WTC11 (cell line): ENCODE measurements at regions not wholly inside any gene's neighbourhood (a gene's known extent, or its start where the extent isn't known, plus 50 kb on each side); places are given as distances from the start of the nearest gene placed in this dataset.

Experiments used
- ATAC-seq: fragments of 200-7000 bp; cut with Tn5 transposase; 2 replicates; pipeline ENCODE4 v1.10.0; 2021; ENCODE audit warnings: mild to moderate bottlenecking, moderate library complexity
- CTCF ChIA-PET: fragments of 300-600 bp; sonication (Branson Sonifier 250); formaldehyde crosslinking; loops from one replicate; lab custom pipeline; 2021; ENCODE audit warnings: antibody characterized with exemption; lab: Charles Lee
- POLR2A ChIA-PET: fragments of 350-600 bp; sonication (Branson Sonifier 250); formaldehyde crosslinking; loops from one replicate; lab custom pipeline; 2021; ENCODE audit warnings: antibody characterized with exemption; lab: Charles Lee
- DNase-seq: peaks from one replicate; pipeline ENCODE4 v3.0.0; 2021; ENCODE audit warnings: low spot score
- H3K27ac Mint-ChIP-seq: 2 replicates; pipeline ENCODE4 v1.8.0; 2021; ENCODE audit warnings: mixed read lengths
- H3K27me3 Mint-ChIP-seq: 2 replicates; pipeline ENCODE4 v1.8.0; 2021; ENCODE audit warnings: low read depth, mild to moderate bottlenecking, moderate library complexity, mixed read lengths
- H3K36me3 Mint-ChIP-seq: 2 replicates; pipeline ENCODE4 v1.8.0; 2021; ENCODE audit warnings: mixed read lengths
- H3K4me1 Mint-ChIP-seq: 2 replicates; pipeline ENCODE4 v1.8.0; 2022; ENCODE audit warnings: mixed read lengths
- H3K4me3 Mint-ChIP-seq: 2 replicates; pipeline ENCODE4 v1.8.0; 2021; ENCODE audit warnings: mild to moderate bottlenecking, moderate library complexity, mixed read lengths
- H3K9me3 Mint-ChIP-seq: 2 replicates; pipeline ENCODE4 v1.8.0; 2021; ENCODE audit warnings: mixed read lengths
- ESRRA ChIP-seq: sonication (generic); formaldehyde crosslinking; IDR thresholded peaks from 2 replicates; pipeline ENCODE4 v1.8.1; 2022; ENCODE audit warnings: mild to moderate bottlenecking, missing genetic modification reagents, borderline replicate concordance
- GRHL2 ChIP-seq: fragments of 250-450 bp; sonication (Bioruptor Pico); IDR thresholded peaks from 2 replicates; pipeline ENCODE4 v1.8.0; 2022; ENCODE audit warnings: mild to moderate bottlenecking, moderate library complexity; ENCODE audit not compliant: insufficient replicate concordance, severe bottlenecking
- IRF2 ChIP-seq: sonication (generic); formaldehyde crosslinking; IDR thresholded peaks from 2 replicates; pipeline ENCODE4 v1.8.0; 2022; ENCODE audit warnings: low read depth, missing genetic modification reagents, borderline replicate concordance
- JAZF1 ChIP-seq: fragments of 250-450 bp; sonication (Bioruptor Pico); IDR thresholded peaks from 2 replicates; pipeline ENCODE4 v1.9.0; 2021; ENCODE audit warnings: moderate library complexity, mild to moderate bottlenecking, inconsistent platforms
- KAT7 ChIP-seq: sonication (generic); formaldehyde crosslinking; IDR thresholded peaks from 2 replicates; pipeline ENCODE4 v1.8.1; 2023; ENCODE audit warnings: missing genetic modification reagents, mild to moderate bottlenecking, borderline replicate concordance
- MAX ChIP-seq: sonication (generic); formaldehyde crosslinking; IDR thresholded peaks from 2 replicates; pipeline ENCODE4 v1.8.0; 2022; ENCODE audit warnings: mild to moderate bottlenecking, missing genetic modification reagents
- NFE2L1 ChIP-seq: sonication (generic); formaldehyde crosslinking; IDR thresholded peaks from 2 replicates; pipeline ENCODE4 v1.8.1; 2023; ENCODE audit warnings: missing genetic modification reagents
- OVOL2 ChIP-seq: fragments of 250-450 bp; sonication (Bioruptor Pico); IDR thresholded peaks from 2 replicates; pipeline ENCODE4 v1.9.0; 2021; ENCODE audit warnings: mild to moderate bottlenecking, borderline replicate concordance
- SMAD4 ChIP-seq: sonication (generic); formaldehyde crosslinking; IDR thresholded peaks from 2 replicates; pipeline ENCODE4 v1.8.0; 2022; ENCODE audit warnings: mild to moderate bottlenecking, missing genetic modification reagents
- ZBTB21 ChIP-seq: sonication (generic); formaldehyde crosslinking; IDR thresholded peaks from 2 replicates; pipeline ENCODE4 v1.8.1; 2023; ENCODE audit warnings: mild to moderate bottlenecking, missing genetic modification reagents, borderline replicate concordance
- ZNF396 ChIP-seq: fragments of 250-450 bp; sonication (Bioruptor Pico); IDR thresholded peaks from 2 replicates; pipeline ENCODE4 v1.8.0; 2021; ENCODE audit warnings: mild to moderate bottlenecking, moderate library complexity, borderline replicate concordance
- ZNF671 ChIP-seq: fragments of 250-450 bp; sonication (Bioruptor Pico); IDR thresholded peaks from 2 replicates; pipeline ENCODE4 v1.8.0; 2021; ENCODE audit warnings: mild to moderate bottlenecking
- TF ChIP-seq, protein P1 (sequence below): sonication (generic); formaldehyde crosslinking; conservative IDR thresholded peaks from 2 replicates; pipeline ENCODE4 v1.8.1; 2022; ENCODE audit warnings: mild to moderate bottlenecking, missing genetic modification reagents
- TF ChIP-seq, protein P2 (sequence below): sonication (generic); formaldehyde crosslinking; IDR thresholded peaks from 2 replicates; pipeline ENCODE4 v1.8.0; 2022; ENCODE audit warnings: mild to moderate bottlenecking, missing genetic modification reagents
- TF ChIP-seq, protein P3 (sequence below): sonication (generic); formaldehyde crosslinking; IDR thresholded peaks from 2 replicates; pipeline ENCODE4 v1.8.1; 2023; ENCODE audit warnings: mild to moderate bottlenecking, missing genetic modification reagents
- TF ChIP-seq, protein P4 (sequence below): sonication (generic); formaldehyde crosslinking; IDR thresholded peaks from 2 replicates; pipeline ENCODE4 v1.8.1; 2023; ENCODE audit warnings: mild to moderate bottlenecking, missing genetic modification reagents, borderline replicate concordance
- TF ChIP-seq, protein P5 (sequence below): sonication (generic); formaldehyde crosslinking; IDR thresholded peaks from 2 replicates; pipeline ENCODE4 v1.8.1; 2023; ENCODE audit warnings: mild to moderate bottlenecking, missing genetic modification reagents, moderate library complexity
- TF ChIP-seq, protein P6 (sequence below): fragments of 250-450 bp; sonication (Bioruptor Pico); IDR thresholded peaks from 2 replicates; pipeline ENCODE4 v1.9.0; 2021; ENCODE audit warnings: mild to moderate bottlenecking
- TF ChIP-seq, protein P7 (sequence below): sonication (generic); formaldehyde crosslinking; IDR thresholded peaks from 2 replicates; pipeline ENCODE4 v1.8.1; 2022; ENCODE audit warnings: low read depth, mild to moderate bottlenecking, moderate library complexity, missing genetic modification reagents, borderline replicate concordance
- TF ChIP-seq, protein P8 (sequence below): sonication (generic); formaldehyde crosslinking; IDR thresholded peaks from 2 replicates; pipeline ENCODE4 v1.8.1; 2022; ENCODE audit warnings: low read depth, missing genetic modification reagents, borderline replicate concordance

DNA sequence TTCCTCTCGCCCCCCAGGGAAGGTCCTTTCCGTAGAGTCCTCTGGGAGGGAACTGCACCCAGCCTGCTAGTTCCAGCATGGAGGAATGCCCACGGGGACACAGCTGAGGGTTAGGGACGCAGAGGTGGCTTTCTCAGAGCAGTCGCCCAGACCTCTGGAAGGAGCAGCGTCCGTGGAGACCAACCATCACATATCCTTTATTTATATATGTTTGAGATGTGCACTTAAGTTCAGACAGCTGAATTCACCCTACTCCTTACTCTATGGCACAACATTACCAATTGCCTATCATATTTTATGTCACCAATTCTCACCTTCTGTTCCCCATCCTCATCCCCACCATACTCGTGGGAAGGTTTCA is 305.6 kb upstream of the DIO3 start (continued):
- TF ChIP-seq, protein P1, sequence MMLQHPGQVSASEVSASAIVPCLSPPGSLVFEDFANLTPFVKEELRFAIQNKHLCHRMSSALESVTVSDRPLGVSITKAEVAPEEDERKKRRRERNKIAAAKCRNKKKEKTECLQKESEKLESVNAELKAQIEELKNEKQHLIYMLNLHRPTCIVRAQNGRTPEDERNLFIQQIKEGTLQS (CRISPR knock-in tag) = no peak
- TF ChIP-seq KAT7 (no peak), MAX (no peak)

- Mint-ChIP-seq H3K27me3 (no peaks in the 10 kb centered on the region; the same call in 1 of the 2 replicates), H3K9me3 (no peaks in the 10 kb centered on the region), H3K36me3 (no peaks in the 10 kb centered on the region), H3K4me1 (no peaks in the 10 kb centered on the region), H3K4me3 (no peak overlapping the region), H3K27ac (no peak overlapping the region)
- POLR2A ChIA-PET = no interaction called here
- CTCF ChIA-PET = no interaction called here
- TF ChIP-seq ESRRA (CRISPR knock-in tag) (no peak), GRHL2 (CRISPR knock-in tag) (no peak), ZBTB21 (CRISPR knock-in tag) (no peak), ZNF671 (CRISPR knock-in tag) (no peak), IRF2 (CRISPR knock-in tag) (no peak), OVOL2 (CRISPR knock-in tag) (no peak), ZNF396 (CRISPR knock-in tag) (no peak), SMAD4 (CRISPR knock-in tag) (no peak), JAZF1 (CRISPR knock-in tag) (no peak), NFE2L1 (no peak), MAX (no peak)
- TF ChIP-seq, protein P2, sequence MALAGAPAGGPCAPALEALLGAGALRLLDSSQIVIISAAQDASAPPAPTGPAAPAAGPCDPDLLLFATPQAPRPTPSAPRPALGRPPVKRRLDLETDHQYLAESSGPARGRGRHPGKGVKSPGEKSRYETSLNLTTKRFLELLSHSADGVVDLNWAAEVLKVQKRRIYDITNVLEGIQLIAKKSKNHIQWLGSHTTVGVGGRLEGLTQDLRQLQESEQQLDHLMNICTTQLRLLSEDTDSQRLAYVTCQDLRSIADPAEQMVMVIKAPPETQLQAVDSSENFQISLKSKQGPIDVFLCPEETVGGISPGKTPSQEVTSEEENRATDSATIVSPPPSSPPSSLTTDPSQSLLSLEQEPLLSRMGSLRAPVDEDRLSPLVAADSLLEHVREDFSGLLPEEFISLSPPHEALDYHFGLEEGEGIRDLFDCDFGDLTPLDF (CRISPR knock-in tag) = no peak
- TF ChIP-seq, protein P3, sequence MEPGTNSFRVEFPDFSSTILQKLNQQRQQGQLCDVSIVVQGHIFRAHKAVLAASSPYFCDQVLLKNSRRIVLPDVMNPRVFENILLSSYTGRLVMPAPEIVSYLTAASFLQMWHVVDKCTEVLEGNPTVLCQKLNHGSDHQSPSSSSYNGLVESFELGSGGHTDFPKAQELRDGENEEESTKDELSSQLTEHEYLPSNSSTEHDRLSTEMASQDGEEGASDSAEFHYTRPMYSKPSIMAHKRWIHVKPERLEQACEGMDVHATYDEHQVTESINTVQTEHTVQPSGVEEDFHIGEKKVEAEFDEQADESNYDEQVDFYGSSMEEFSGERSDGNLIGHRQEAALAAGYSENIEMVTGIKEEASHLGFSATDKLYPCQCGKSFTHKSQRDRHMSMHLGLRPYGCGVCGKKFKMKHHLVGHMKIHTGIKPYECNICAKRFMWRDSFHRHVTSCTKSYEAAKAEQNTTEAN (CRISPR knock-in tag) = no peak
- TF ChIP-seq, protein P4, sequence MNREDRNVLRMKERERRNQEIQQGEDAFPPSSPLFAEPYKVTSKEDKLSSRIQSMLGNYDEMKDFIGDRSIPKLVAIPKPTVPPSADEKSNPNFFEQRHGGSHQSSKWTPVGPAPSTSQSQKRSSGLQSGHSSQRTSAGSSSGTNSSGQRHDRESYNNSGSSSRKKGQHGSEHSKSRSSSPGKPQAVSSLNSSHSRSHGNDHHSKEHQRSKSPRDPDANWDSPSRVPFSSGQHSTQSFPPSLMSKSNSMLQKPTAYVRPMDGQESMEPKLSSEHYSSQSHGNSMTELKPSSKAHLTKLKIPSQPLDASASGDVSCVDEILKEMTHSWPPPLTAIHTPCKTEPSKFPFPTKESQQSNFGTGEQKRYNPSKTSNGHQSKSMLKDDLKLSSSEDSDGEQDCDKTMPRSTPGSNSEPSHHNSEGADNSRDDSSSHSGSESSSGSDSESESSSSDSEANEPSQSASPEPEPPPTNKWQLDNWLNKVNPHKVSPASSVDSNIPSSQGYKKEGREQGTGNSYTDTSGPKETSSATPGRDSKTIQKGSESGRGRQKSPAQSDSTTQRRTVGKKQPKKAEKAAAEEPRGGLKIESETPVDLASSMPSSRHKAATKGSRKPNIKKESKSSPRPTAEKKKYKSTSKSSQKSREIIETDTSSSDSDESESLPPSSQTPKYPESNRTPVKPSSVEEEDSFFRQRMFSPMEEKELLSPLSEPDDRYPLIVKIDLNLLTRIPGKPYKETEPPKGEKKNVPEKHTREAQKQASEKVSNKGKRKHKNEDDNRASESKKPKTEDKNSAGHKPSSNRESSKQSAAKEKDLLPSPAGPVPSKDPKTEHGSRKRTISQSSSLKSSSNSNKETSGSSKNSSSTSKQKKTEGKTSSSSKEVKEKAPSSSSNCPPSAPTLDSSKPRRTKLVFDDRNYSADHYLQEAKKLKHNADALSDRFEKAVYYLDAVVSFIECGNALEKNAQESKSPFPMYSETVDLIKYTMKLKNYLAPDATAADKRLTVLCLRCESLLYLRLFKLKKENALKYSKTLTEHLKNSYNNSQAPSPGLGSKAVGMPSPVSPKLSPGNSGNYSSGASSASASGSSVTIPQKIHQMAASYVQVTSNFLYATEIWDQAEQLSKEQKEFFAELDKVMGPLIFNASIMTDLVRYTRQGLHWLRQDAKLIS (CRISPR knock-in tag) = no peak
- TF ChIP-seq, protein P5, sequence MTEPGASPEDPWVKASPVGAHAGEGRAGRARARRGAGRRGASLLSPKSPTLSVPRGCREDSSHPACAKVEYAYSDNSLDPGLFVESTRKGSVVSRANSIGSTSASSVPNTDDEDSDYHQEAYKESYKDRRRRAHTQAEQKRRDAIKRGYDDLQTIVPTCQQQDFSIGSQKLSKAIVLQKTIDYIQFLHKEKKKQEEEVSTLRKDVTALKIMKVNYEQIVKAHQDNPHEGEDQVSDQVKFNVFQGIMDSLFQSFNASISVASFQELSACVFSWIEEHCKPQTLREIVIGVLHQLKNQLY (CRISPR knock-in tag) = no peak
- TF ChIP-seq, protein P6, sequence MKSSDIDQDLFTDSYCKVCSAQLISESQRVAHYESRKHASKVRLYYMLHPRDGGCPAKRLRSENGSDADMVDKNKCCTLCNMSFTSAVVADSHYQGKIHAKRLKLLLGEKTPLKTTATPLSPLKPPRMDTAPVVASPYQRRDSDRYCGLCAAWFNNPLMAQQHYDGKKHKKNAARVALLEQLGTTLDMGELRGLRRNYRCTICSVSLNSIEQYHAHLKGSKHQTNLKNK = no peak
- TF ChIP-seq, protein P7, sequence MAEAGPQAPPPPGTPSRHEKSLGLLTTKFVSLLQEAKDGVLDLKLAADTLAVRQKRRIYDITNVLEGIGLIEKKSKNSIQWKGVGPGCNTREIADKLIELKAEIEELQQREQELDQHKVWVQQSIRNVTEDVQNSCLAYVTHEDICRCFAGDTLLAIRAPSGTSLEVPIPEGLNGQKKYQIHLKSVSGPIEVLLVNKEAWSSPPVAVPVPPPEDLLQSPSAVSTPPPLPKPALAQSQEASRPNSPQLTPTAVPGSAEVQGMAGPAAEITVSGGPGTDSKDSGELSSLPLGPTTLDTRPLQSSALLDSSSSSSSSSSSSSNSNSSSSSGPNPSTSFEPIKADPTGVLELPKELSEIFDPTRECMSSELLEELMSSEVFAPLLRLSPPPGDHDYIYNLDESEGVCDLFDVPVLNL = no peak
- TF ChIP-seq, protein P8, sequence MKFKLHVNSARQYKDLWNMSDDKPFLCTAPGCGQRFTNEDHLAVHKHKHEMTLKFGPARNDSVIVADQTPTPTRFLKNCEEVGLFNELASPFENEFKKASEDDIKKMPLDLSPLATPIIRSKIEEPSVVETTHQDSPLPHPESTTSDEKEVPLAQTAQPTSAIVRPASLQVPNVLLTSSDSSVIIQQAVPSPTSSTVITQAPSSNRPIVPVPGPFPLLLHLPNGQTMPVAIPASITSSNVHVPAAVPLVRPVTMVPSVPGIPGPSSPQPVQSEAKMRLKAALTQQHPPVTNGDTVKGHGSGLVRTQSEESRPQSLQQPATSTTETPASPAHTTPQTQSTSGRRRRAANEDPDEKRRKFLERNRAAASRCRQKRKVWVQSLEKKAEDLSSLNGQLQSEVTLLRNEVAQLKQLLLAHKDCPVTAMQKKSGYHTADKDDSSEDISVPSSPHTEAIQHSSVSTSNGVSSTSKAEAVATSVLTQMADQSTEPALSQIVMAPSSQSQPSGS = no peak
- ATAC-seq (no peak), DNase-seq (no peak)
Observed at GRCh38 chr14:101256266-101256665, 305.0 kb upstream of the DIO3 start.
